Hindlimb muscle (tissue), 1 donor: ENCODE measurements at regions not wholly inside any gene's neighbourhood (a gene's known extent, or its start where the extent isn't known, plus 50 kb on each side); places are given as distances from the start of the nearest gene placed in this dataset.

Experiments used
- DNase-seq: peaks from one replicate; pipeline ENCODE4 v3.0.0-alpha.2; 2013

GRCh38 chr4:125135652-125136051, 179.1 kb upstream of the FAT4 start:
- no peak for DNase-seq

- DNase-seq, result no peak
Measured at GRCh38 chr4:125132729-125133128, 182.0 kb upstream of the FAT4 start.

GRCh38 chr4:125131891-125132680, 182.7 kb upstream of the FAT4 start:
- DNase-seq, result no peak

- no peak for DNase-seq
Measured at GRCh38 chr4:125125276-125125675, 189.5 kb upstream of the FAT4 start.

- peak; percentile 62 for DNase-seq
Measured at GRCh38 chr4:125123570-125124109, 191.1 kb upstream of the FAT4 start.

GRCh38 chr4:125121581-125121980, 193.2 kb upstream of the FAT4 start:
- DNase-seq, result no peak

- DNase-seq, result no peak
Measured at GRCh38 chr4:125116431-125116830, 198.3 kb upstream of the FAT4 start.

GRCh38 chr4:125115941-125116340, 198.8 kb upstream of the FAT4 start:
- DNase-seq, result no peak

- DNase-seq, result no peak
Measured at GRCh38 chr4:125115476-125115875, 199.3 kb upstream of the FAT4 start.

GRCh38 chr4:125112536-125112935, 202.2 kb upstream of the FAT4 start:
- DNase-seq, result no peak

- DNase-seq, result no peak
Measured at GRCh38 chr4:125111323-125111722, 203.4 kb upstream of the FAT4 start.

- no peak for DNase-seq
Measured at GRCh38 chr4:125105561-125105960, 209.2 kb upstream of the FAT4 start.

- DNase-seq, result no peak
Measured at GRCh38 chr4:125104616-125105015, 210.1 kb upstream of the FAT4 start.

GRCh38 chr4:125101719-125102118, 213.0 kb upstream of the FAT4 start:
- no peak for DNase-seq

- no peak for DNase-seq
Measured at GRCh38 chr4:125097729-125098128, 217.0 kb upstream of the FAT4 start.

GRCh38 chr4:125096662-125097061, 218.1 kb upstream of the FAT4 start:
- DNase-seq, result no peak

- DNase-seq, result no peak
Measured at GRCh38 chr4:125091541-125091940, 223.2 kb upstream of the FAT4 start.

- DNase-seq, result no peak
Measured at GRCh38 chr4:125091101-125091500, 223.7 kb upstream of the FAT4 start.

GRCh38 chr4:125084608-125085007, 230.1 kb upstream of the FAT4 start:
- DNase-seq, result no peak

GRCh38 chr4:125082729-125083417, 231.9 kb upstream of the FAT4 start:
- DNase-seq, result no peak

- no peak for DNase-seq
Measured at GRCh38 chr4:125072269-125072668, 242.5 kb upstream of the FAT4 start.

- DNase-seq, result no peak
Measured at GRCh38 chr4:125070861-125071260, 243.9 kb upstream of the FAT4 start.

GRCh38 chr4:125062115-125063050, 252.4 kb upstream of the FAT4 start:
- DNase-seq, result no peak
